ENCODE measurements at regions not wholly inside any gene's neighbourhood (a gene's known extent, or its start where the extent isn't known, plus 50 kb on each side); places are given as distances from the start of the nearest gene placed in this dataset.
"Not testable (repeated sequence)": the region's sequence is repeated elsewhere in the genome, so short reads cannot be mapped to it uniquely, and the experiment has no call there.

DNA sequence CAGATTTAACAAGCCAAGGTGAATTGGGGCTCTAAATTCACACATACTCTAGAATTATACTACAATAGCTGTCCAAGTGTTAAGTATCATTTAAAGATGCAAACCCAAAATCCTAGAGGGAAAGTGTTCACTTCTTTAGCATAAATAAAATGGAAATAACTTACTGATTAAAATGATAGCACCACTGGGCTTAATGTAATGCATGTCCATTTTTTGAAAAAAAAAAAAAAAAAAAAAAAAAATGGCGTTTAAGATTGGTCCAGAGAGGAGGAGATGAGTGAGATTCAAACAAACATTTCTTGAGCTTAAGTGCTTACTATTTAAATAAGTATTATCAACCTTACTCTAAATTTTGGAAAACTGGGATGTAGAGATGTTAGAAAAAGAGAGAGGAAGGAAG lies 251.5 kb upstream of the CWC22 start:
- DNase-seq, result no peak

- DNase-seq, result no peak
Measured at GRCh38 chr2:180258041-180258537, 251.0 kb upstream of the CWC22 start.

- no peak for DNase-seq
Measured at GRCh38 chr2:180257247-180257646, 250.2 kb upstream of the CWC22 start.

GRCh38 chr2:180255981-180256380 lies 248.9 kb upstream of the CWC22 start:
- DNase-seq, result no peak

GRCh38 chr2:180254872-180255271 lies 247.8 kb upstream of the CWC22 start:
- no peak for DNase-seq

- no peak for DNase-seq
Measured at GRCh38 chr2:180247658-180248057, 240.6 kb upstream of the CWC22 start.

DNA sequence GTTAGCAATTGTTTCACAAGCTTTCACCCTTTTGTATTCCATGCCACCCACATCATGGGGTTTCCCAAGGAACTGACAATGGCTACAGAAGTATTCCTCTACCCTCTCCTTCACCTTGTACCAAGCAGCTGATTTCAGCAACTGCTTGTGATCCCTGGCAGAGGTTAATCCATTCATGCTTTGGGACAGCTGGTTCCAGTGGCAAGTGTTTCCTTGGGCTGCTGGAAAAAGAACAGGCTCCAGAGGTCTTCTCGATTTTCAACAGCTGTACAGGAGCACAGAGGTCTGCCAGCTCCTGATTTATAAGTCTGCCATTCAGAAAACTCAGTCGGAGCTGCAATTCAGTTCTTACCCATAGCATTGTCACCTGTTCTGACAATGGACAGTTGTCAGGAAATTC lies 239.2 kb upstream of the CWC22 start:
- no peak for DNase-seq

- no peak for DNase-seq
Measured at GRCh38 chr2:180240774-180241173, 233.7 kb upstream of the CWC22 start.

DNA sequence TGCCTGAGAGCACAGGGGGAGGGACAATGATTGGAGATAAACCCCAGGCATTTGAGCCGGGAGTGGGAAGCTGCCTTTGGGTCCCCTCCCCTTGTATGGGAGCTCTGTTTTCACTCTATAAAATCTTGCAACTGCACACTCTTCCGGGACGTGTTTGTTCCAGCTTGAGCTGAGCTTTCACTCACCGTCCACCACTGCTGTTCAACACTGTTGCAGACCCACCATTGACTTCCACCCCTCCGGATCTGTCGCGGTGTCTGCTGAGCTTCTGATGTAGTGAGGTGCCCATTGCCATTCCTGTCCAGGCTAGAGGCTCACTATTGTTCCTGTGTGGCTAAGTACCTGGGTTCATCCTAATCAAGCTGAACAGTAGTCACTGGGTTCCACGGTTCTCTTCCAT lies 231.6 kb upstream of the CWC22 start:
- DNase-seq, result no peak

GRCh38 chr2:180236061-180236460 lies 229.0 kb upstream of the CWC22 start:
- not testable (repeated sequence) for DNase-seq

GRCh38 chr2:180235506-180235905 lies 228.4 kb upstream of the CWC22 start:
- DNase-seq, result not testable (repeated sequence)

- DNase-seq, result not testable (repeated sequence)
Measured at GRCh38 chr2:180234991-180235390, 227.9 kb upstream of the CWC22 start.

DNA sequence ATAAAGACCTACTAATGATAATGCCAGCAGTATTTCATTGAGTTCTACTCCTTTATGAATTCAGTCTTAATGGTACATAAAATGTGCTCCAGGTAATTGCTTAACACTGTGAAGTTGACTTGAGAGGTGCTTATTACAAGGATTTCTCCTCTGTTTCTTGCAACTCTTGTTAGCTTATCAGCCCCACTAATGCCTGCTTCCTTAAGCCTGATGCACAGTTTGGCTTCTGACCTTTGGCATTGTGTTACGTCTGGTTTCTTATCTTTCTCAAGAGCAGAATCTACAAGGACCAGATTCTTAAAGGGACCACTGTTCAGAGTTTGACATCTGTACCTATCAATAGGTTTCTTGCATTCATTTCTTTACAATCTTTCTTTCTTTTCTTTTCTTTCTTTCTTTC lies 223.9 kb upstream of the CWC22 start:
- DNase-seq, result no peak

DNA sequence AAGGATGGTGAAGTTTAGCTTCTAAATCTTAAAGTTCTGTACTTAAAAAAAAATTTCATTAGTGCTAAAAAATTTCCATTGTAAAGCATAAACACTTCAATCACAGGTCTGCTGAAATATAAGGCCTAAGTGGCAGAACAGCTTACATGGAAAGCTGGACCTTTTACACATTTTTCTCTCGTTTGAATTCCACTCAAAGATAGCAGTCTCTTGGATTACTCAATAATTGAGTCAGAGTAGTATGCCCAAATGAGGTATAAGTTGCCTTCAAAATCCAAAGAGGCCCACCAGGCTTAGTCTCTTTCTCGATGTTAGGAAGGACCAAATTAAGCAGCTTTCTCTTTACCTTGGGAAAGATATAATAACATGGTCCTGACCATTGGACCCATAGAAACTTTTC lies 220.4 kb upstream of the CWC22 start:
- no peak for DNase-seq

- DNase-seq, result no peak
Measured at GRCh38 chr2:180225118-180225517, 218.0 kb upstream of the CWC22 start.

GRCh38 chr2:180222644-180223043 lies 215.5 kb upstream of the CWC22 start:
- no peak for DNase-seq

GRCh38 chr2:180219491-180219890 lies 212.4 kb upstream of the CWC22 start:
- DNase-seq, result no peak

DNA sequence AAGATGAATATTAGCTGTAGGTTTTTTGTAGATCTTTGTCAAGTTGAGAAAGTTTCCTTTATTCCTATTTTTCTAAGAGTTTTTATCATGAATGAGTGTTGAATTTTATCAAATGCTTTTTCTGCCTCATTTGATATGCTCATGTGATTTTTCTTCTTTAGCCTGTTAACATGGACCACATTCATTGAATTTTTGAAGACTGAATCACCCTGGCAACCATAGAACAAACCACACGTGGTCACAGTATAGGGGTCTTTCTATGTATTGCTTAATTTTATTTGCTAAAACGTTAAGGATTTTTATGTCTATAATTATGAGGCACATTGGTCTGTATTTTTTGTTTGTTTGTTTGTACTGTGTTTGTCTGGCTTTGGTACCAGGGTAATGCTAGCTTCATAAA lies 201.7 kb upstream of the CWC22 start:
- no peak for DNase-seq

- DNase-seq, result no peak
Measured at GRCh38 chr2:180205621-180206235, 198.6 kb upstream of the CWC22 start.

- no peak for DNase-seq
Measured at GRCh38 chr2:180203972-180204371, 196.9 kb upstream of the CWC22 start.

DNA sequence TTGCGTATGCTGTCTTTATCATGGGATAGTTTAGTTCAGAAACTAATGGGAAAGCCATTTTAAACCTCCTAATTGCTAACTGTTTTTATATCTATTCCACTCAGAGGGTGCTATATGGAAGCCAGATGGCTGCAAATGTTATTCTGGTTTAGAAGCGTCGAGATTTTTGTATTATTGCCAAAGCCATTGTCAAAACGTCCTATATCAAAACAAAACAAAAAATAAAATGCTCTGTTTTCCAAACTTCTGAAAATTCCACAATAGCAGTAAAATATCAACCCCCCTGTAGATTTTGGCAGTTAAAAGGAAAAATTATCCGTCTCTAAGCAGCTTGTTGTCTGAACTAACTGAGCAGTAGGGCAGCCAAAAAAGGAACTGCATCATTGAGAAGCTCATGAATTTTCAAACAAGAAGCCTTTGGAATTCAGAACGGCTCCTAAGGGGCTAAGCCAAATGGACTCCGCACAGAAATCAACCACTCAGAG lies 195.4 kb upstream of the CWC22 start:
- DNase-seq, result no peak

DNA sequence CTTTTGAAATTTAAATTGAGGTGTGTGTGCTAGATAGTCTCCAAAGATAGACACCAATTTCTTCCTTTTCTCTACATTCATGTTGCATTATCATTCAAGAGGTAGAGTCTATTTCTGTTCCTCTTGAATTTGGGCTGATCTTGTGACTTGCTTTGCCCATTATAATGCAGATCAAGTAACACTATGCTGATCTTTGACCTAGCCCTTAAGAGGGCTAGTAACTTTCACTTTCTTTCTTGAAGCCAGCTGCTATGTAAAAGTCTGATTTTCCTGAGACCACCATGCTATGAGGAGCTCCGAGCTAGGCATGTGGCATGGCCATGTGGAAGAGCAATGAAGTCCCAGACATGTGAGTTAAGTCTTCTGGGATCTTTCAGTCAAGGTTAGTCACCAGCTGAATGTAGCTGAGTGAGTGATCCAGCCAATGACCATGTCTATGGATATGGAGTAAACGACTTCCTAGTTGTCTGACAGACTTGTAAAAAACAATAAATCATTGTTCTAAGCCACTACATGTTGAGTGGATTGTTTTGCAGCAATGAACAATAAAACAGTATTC lies 189.4 kb upstream of the CWC22 start:
- no peak for DNase-seq

DNA sequence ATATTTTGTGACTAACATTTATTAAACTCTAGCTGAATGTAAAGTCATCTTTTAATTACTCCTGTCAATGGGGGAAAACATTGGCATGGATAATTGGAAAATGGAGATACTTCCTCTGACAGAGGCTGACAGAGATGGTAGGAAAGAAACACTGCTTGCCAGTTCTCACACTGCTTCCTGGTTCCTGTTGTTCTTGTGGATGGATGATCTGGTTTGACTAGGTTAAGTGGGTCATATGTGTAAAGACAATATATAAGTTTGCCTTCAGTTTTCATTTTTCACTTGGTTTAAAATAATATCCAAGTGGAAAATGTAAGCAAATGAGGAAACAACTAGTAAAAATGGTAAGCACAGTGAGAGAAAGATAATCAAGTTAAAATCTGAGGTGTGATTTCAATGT lies 188.8 kb upstream of the CWC22 start:
- DNase-seq, result no peak

GRCh38 chr2:180191432-180192124 lies 184.5 kb upstream of the CWC22 start:
- no peak for DNase-seq
